Stimulated activated CD4-positive, alpha-beta T cell treated with anti-CD3 and anti-CD28 coated beads, Interleukin-1b, Interleukin-23, amount 100 ng/mL, for 1 hour (primary cell): ENCODE measurements at regions not wholly inside any gene's neighbourhood (a gene's known extent, or its start where the extent isn't known, plus 50 kb on each side); places are given as distances from the start of the nearest gene placed in this dataset.

Experiments used
- DNase-seq, 2 donors: peaks; one replicate each; pipeline ENCODE4 v3.0.0-alpha.2; 2020; ENCODE audit warnings: low read depth in 2 of 2

DNA sequence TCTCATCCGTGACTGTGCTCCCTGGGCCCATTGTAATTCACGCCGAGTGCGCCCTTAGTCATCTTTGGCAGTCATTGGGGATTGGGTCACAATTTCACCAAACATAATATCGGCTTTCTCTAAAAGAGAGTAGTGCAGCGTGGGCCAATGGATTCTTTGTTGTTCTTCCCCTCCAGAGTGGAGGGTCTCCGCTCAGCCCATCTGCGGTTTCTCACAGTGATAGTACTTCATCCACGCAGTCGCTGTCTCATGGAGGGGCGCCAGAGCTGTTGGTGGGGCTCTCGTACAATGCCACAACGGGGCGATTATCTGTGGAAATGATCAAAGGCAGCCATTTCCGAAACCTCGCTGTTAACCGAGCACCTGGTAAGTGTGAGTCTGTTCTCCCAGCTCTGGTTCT lies 321.8 kb downstream of the SNAPC1 start:
- DNase-seq, result no peak

GRCh38 chr14:62087191-62087590 lies 325.0 kb downstream of the SNAPC1 start:
- DNase-seq, result no peak

DNA sequence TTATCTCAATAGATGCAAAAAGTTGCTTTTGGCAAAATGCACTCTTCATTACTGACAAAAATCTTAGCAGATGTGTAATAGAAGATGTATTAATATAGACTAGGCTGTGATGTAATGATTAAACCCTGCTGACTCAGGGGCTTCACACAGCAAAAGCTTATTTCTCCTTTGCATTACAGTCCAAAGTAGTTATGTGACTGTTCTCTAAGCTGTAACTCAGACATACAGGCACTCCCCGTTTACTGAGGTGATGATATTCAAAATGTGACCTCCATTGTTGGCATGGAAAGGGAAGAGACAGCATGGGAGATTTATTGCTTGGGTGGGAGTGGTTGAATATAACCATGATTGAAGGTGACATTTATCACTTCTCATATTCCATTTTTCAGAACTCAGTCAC lies 331.5 kb downstream of the SNAPC1 start:
- no peak for DNase-seq

GRCh38 chr14:62097072-62097471 lies 334.9 kb downstream of the SNAPC1 start:
- DNase-seq, result no peak

- no peak for DNase-seq
Measured at GRCh38 chr14:62097824-62098223, 335.6 kb downstream of the SNAPC1 start.

DNA sequence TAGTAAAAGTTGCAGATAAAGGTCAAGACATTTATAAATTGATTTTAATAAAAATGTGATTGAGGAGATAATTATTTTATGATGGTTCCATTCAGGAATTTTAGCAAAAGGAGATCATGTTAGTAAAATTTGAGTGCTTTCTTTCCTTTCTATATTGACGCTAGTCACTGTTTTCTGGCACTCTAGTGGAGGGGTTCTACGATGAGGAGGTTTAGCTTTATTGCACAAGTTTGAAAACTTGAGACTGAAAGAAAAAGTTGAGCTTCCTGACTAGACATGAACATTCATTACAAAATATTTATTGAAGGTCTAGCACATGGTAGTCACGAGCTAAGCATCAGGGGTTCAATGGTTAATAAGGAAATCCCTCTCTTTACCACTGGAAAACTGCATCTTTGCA lies 336.1 kb downstream of the SNAPC1 start:
- no peak for DNase-seq

DNA sequence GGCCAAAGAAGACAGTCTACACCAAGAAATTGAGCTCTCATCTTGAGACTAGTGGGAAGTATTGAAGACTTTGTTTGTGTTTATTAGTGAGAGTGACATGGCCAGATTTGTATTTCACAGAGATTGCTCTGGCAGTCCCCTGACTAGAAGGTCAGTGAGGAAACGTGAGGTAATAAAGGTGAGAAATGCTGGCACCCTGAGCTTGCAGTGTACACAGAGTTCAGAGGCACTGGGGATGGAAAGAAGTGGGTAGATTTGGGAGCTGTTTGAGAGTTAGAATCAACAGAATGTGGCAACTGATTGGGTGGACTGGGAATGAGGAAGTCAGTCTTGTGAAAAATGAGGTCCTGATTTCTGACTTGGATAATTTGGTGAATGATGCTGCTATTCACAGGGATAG lies 336.9 kb downstream of the SNAPC1 start:
- no peak for DNase-seq

GRCh38 chr14:62101189-62101588 lies 339.0 kb downstream of the SNAPC1 start:
- DNase-seq, result no peak

GRCh38 chr14:62101673-62102348 lies 339.6 kb downstream of the SNAPC1 start:
- no peak for DNase-seq

DNA sequence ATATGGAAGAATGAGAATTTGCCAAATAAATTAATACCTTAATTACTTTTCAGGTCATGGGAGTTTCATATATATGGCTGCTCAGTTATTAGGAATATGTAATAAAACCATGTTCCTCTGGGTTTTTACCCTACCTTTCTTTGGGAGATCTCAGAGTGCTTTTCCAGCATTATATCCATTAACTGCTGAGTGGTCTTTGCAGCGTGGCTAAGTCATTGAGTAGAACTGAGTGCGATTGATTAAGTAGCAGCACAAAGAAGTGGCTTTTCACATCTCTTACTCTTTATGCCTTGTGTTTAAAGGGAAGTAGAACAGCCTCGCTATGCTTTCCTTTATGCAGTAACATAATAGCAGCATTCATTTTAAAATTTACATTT lies 340.1 kb downstream of the SNAPC1 start:
- DNase-seq, result no peak

- no peak for DNase-seq
Measured at GRCh38 chr14:62103464-62103863, 341.2 kb downstream of the SNAPC1 start.

- no peak for DNase-seq
Measured at GRCh38 chr14:62110941-62111340, 348.7 kb downstream of the SNAPC1 start.

- DNase-seq, result peak in 1 of 2 donors; percentile 25
Measured at GRCh38 chr14:62117010-62117750, 355.0 kb downstream of the SNAPC1 start.

DNA sequence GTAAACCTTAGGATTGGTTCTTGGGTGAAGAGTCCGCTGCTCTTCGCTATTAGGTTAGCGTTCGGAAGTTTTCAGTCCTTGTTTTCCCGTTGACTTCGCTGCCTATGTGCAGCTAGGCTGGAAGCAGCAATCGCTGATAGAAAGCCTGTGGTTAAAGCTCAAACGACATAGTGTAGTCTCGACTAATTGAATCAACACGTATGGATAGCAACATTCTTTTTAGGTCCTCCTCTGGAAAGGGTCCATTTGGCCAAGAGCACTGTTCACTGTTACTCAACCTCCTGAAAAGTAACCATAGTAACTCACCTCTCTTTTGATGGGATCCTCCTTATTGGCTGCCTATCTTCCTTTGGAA lies 355.5 kb downstream of the SNAPC1 start:
- DNase-seq, result no peak

GRCh38 chr14:62118461-62118860 lies 356.2 kb downstream of the SNAPC1 start:
- DNase-seq, result no peak

DNA sequence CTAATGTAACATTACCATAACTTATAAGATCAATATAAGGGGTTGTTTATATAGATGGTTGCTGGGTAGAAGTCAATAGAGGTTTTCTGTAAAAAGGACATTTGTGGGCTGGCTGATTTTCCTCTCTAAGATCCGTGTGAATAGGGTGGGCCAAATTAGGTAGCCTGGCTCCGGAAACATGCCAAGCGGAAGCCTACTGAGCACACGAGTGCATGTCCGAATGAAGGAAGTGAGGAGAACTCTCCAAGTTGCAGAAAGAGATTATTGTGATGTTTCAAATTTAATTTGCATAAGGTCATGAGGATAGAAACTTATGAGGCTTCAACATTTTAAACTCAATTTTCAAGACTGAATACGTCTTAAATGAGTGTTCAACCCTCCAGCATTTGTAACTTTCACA lies 356.7 kb downstream of the SNAPC1 start:
- DNase-seq, result no peak

DNA sequence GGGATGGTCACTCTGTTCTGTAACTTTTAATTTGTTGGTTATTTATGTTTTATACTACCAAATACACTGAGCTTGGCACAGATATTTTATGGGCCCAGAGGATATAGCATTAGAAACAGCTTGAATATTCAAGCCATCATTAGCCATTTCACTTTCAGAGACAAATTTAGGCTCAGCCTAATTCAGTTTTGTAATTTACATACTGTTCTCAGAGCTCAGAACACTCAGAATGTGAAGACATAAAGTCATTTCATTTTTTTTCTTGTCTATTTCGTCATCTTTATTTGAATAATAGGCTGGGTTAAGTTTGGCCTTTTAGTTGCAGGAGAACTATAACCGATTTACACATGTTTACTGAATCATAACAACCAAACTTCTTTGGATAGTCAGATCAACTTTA lies 361.7 kb downstream of the SNAPC1 start:
- no peak for DNase-seq

DNA sequence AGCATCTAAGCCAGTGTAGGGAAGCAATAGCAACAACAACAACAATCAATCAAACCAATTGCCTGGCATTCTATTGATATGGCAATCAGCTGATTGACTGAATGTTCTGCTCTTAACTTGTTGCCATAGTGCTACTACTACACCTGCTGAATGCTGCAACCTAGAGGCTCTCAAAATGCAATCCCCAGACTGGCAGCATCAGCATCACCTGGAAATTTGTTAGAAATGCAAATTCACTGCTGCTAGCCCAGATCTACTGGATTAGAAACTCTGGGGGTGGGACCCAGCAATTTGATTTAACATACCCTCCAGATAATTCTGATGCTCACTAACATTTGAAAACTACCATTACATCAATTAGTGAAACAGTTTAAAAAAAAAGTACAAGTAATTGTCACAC lies 363.6 kb downstream of the SNAPC1 start:
- no peak for DNase-seq

GRCh38 chr14:62126879-62127478 lies 364.8 kb downstream of the SNAPC1 start:
- no peak for DNase-seq

DNA sequence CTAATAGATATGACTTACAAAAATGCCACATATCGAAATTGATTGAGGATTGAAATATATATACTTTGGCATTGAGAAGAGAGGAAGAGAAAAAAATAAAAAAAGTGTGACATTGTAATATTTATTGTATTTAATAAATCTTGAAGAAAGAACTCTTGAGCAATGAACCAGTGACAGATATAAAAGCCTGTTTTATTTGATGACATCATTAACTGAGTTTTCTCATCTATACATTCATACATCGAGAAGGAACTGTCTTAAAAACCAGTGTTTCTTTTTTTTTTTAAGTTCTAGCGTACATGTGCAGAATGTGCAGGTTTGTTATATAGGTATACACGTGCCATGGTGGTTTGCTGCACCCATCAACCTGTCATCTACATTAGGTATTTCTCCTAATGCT lies 368.2 kb downstream of the SNAPC1 start:
- DNase-seq, result no peak

- DNase-seq, result no peak
Measured at GRCh38 chr14:62133776-62134550, 371.7 kb downstream of the SNAPC1 start.

- no peak for DNase-seq
Measured at GRCh38 chr14:62138593-62138992, 376.4 kb downstream of the SNAPC1 start.

DNA sequence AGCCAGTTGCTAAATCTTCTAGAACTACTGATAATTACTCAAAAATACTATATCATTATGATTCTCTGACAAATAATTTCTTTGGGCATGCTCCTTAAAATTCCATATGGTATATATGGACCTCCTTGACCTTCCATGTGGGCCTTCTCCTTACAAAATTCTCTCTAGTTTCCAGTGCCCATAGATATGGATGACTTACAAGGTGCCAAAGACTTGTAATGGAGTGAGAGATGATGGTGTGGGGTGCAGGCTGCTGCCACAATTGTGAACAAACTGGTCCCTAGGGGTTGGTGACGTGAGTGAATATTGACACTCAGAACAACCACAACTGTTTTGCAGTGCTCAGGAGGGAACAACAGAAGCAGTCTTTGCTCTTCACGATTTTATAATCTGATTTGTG lies 378.9 kb downstream of the SNAPC1 start:
- no peak for DNase-seq
